MM.1S (cell line): ENCODE measurements at regions not wholly inside any gene's neighbourhood (a gene's known extent, or its start where the extent isn't known, plus 50 kb on each side); places are given as distances from the start of the nearest gene placed in this dataset.

Source experiments
- CTCF ChIP-seq: fragments of 300-600 bp; sonication (generic); IDR thresholded peaks from 2 replicates; pipeline ENCODE4 v1.5.1; 2016; ENCODE audit warnings: antibody characterized with exemption, low read length, mixed read lengths
- EZH2 ChIP-seq: fragments of 300-600 bp; sonication (generic); optimal IDR thresholded peaks from 2 replicates; pipeline ENCODE3; 2017; ENCODE audit warnings: low read depth, mild to moderate bottlenecking, antibody characterized with exemption, low read length, mixed read lengths
- EZH2phosphoT487 ChIP-seq: fragments of 300-600 bp; sonication (generic); IDR thresholded peaks from 2 replicates; pipeline ENCODE4 v1.6.1; 2018; ENCODE audit warnings: antibody characterized with exemption, low read length

DNA sequence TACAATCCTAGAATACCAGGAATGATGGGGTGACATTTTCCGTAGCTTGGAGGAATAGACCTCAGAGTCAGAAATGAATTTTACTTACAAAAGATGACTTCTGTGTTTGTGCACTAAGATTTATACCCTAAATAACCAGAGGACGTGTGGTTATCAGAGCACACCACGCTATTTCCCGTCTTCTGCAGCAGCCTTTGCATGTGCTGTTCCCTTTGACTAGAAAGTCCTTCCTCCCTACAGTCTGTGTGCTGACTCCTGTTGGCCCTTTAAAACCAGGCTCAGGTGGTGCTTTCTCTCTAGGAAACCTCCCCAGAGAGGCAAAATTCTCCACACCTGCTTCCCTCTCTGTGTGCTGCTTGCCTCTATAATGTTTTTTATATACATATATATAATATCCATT is 73.3 kb upstream of the SMNDC1 start:
- no peak for TF ChIP-seq CTCF
- TF ChIP-seq EZH2, result no peak
- no peak for TF ChIP-seq EZH2phosphoT487
